NCI-H1105 (cell line): ENCODE measurements at regions not wholly inside any gene's neighbourhood (a gene's known extent, or its start where the extent isn't known, plus 50 kb on each side); places are given as distances from the start of the nearest gene placed in this dataset.
"Not testable (repeated sequence)": the region's sequence is repeated elsewhere in the genome, so short reads cannot be mapped to it uniquely, and the experiment has no call there.

Experiments
- DNase-seq: peaks from one replicate; lab custom pipeline; 2025; lab: John Stamatoyannopoulos, UW

DNA sequence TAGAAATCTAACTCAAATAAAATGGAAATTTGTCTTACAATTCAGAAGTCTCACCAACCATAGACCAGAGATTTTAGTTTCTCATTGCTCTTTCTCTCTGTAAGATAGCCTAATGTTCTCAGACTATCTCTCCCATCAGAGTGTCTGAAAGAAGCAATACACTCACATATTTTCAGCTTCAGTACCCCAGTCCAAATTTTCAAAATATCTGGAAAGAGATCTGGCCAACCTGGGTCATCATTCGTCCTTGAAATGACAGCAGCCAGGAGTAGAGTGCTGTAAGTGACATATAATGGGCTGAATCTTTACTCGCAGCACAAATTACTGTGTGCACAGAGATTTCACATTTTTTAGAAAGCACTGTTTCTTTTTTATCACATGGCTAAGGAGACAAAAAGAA, 313.3 kb upstream of the PRR16 start:
- DNase-seq: no peak

GRCh38 chr5:120151181-120151580, 312.9 kb upstream of the PRR16 start:
- DNase-seq: no peak

DNA sequence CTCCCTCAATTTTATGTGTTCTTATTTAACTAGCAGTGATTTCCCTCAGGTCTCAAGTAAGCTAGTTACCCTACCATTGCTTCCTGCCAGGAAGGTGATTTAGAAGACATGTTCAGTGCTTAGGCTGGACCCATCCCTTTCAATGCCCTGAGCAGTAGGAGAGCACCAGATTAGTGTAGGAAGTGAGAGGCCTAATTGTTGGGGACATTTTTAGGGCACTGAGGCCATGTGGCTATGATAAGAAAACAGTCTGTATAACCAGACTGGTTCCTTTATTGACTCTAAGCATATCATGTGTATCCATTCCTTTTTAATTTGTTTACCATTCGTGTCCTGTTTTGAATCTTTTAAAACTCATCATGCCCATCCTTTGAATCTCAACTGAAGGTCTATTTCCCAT, 312.3 kb upstream of the PRR16 start:
- no peak for DNase-seq

DNA sequence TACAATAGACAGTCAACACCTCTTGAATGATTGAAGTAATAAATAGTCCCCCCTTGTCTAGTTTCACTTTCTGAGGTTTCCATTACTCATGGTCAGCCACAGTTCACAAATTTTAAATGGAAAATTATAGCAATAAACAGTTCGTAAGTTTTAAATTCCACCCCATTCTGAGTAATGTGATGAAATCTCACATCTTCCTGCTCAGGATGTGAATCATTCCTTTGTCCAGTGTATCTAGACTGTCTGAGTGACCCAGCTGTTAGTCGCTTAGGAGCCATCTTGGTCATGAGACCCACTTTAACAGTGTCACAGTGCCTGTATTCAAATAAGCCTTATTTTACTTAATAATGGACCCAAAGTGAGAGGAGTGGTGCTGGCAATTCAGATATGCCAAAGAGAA, 311.6 kb upstream of the PRR16 start:
- DNase-seq: no peak

DNA sequence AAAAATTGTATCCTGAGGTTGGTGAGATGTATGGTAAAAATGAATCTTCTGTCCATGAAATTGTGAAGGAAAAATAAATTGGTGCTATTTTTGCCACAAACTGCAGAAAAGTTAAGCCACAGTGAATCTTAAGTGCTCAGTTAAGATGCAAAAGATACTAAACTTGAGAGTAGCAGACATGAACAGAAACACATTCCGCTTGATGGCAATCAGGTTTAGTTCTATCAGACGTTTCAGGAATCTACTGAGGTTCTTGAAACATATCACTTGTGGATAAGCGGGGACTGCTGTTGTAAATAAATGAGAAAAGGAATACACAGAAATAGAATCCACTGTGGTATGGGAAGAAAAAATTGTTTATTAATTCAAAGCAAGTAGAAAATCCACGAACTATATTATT, 311.2 kb upstream of the PRR16 start:
- DNase-seq: no peak

- DNase-seq: no peak
Observed at GRCh38 chr5:120153551-120153950, 310.5 kb upstream of the PRR16 start.

DNA sequence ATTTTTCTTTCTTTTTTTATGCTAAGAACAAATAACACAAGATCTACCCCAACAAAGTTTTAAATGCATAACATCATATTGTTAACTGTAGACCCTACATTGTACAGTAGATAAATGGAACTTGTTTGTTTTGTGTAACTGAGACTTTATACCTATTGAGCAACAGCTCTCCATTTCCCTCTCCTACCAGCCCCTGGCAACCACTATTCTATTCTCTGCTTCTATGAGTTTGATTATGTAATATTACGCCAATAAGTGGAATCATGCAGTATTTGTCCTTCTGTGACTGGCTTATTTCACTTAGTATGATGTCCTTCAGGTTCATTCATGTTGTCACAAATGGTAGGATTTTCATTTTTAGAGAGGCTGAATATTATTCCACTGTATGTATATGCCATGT, 308.2 kb upstream of the PRR16 start:
- no peak for DNase-seq

DNA sequence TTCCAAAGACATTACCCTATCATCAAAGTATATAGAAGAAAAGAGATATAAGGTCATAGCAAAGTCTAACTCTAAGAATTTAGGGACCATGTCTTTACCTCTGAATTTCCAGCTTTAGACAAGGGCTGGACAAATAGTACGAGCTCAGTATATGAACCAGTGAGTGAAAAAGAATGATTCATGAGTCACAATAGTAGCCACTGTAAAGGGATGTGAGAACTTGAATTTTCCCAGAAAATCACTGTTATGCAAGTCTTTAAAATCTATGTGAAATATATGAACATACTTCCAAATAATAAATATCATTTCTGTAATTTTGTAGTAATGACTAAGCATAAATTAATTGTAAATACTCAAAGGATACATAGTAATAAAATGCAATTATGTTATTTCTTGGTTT, 305.9 kb upstream of the PRR16 start:
- DNase-seq: no peak

DNA sequence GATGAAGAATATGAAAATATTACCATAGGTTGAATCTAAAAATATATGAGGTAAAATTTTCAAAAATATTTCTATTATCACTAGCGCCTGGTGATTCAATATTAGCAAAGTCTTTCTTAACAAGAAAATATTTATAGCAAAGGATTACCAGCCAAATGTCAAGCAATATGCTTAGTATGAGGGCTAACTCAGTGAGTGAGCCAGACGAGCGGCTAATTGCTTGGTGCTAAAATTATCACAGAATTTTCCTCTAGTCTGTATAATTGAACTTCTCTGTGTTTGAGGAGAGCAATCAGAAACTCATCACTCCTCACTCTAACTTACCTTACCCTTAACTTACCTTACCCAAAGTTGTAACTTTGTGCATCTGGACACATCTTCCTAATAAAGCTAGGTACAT, 304.9 kb upstream of the PRR16 start:
- DNase-seq: no peak

- DNase-seq: peak; percentile 12
Observed at GRCh38 chr5:120160124-120160895, 303.8 kb upstream of the PRR16 start.

DNA sequence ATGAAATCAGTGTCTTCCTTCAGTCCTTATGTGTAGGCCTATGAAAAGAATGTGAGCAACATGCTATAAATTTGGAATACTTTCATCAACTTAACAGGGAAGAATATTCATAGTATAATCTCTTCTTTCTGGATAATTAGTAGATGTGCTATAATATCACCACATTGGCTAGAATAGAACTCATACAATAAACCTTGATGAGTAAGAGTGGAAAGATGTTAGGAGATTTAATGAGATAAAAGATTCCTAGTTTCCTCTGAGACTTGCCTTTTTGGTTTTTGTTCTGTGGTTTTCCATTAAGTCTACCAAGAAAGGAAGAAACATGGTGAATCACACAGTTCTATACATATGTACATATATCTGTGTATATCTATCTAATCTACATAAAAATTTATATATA, 301.8 kb upstream of the PRR16 start:
- DNase-seq: no peak

GRCh38 chr5:120164037-120164436, 300.1 kb upstream of the PRR16 start:
- DNase-seq: no peak

DNA sequence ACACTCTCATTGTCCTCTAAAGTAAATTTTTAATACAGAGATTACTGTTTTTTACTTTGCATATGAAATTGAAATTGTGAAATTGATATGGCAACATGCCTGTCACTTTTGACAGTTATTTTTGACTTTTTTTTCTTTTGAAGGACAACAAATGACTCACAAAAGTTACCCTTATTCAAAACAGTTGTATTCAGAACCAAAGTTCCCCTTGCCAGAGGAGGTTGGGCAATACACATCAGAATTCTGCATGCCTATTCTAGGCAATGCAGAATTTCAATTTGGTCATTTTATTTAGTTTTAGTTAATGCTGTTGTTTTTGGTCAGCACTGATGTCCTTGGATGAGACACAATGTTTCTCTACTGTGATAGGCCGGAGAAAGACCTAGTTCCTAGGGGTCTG, 299.1 kb upstream of the PRR16 start:
- DNase-seq: no peak

DNA sequence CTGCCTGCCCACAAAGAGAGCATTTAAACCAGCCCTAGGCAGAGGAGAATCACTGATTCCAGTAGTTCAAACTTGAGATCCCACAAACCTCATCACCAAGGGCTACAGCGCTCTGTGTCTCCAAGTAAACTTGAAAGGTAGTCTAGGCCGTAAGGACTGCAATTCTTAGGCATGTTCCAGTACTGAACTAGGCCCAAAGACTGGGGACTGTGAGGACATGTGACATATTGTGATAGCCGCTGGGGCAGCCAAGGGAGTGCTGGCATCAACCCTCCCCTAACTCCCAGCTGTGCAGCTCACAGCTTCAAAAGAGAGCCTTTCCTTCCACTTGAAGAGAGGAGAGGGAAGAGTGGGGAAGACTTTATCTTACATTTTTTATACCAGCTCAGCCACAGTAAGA, 291.0 kb upstream of the PRR16 start:
- no peak for DNase-seq

DNA sequence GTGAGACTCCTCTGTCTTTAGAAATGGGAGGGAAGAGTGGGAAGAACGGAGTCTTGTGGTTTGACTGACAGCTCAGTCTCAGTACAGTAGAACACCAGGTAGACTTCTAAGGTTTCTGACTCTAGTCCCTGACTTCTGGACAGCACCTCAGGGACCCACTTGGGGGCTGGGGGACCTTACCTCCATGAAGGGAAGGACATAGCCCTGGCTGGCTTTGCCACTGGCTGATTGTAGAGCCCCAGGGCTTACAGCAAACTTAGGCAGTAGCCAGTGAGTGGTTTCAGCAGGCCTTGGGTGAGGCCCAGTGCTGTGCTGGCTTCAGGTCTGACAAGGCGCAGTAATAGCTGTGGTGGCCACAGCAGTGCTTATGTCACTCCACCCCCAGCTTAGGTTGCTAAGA, 290.0 kb upstream of the PRR16 start:
- DNase-seq: no peak

GRCh38 chr5:120181238-120181637, 282.9 kb upstream of the PRR16 start:
- not testable (repeated sequence) for DNase-seq

GRCh38 chr5:120194650-120195049, 269.4 kb upstream of the PRR16 start:
- DNase-seq: not testable (repeated sequence)

- DNase-seq: no peak
Observed at GRCh38 chr5:120199559-120199958, 264.5 kb upstream of the PRR16 start.

DNA sequence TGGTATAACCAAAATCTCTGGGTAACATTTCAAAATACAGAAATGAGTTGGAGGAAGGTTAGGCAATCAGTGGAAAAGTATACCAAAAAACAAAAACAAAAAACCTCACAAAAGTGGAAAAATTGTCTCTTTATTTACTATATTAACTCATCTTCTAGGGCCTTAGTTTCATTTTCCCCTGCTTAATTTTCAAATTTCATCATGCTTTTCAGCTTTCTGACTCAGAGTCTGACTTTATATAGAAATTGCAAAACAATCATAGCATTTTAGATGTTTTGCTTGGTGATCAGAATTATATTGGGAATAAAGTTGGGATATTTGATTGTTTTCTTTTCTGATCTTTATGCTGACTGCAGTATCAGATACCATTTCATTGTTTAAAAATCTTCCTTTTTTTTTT, 257.0 kb upstream of the PRR16 start:
- no peak for DNase-seq

GRCh38 chr5:120217001-120217400, 247.1 kb upstream of the PRR16 start:
- DNase-seq: no peak

GRCh38 chr5:120219988-120220387, 244.1 kb upstream of the PRR16 start:
- DNase-seq: no peak

GRCh38 chr5:120225524-120225923, 238.6 kb upstream of the PRR16 start:
- DNase-seq: no peak

- DNase-seq: no peak
Observed at GRCh38 chr5:120228262-120229031, 235.7 kb upstream of the PRR16 start.

GRCh38 chr5:120229036-120229435, 235.1 kb upstream of the PRR16 start:
- no peak for DNase-seq
